Panc1 (cell line): ENCODE measurements at regions not wholly inside any gene's neighbourhood (a gene's known extent, or its start where the extent isn't known, plus 50 kb on each side); places are given as distances from the start of the nearest gene placed in this dataset.

ENCODE experiments used
- CTCF ChIP-seq: fragments of 450-650 bp; IDR thresholded peaks from 2 replicates; pipeline ENCODE4 v1.5.1; 2017; ENCODE audit warnings: mild to moderate bottlenecking
- POLR2AphosphoS5 ChIP-seq: IDR thresholded peaks from 2 replicates; pipeline ENCODE4 v1.6.1; 2012; ENCODE audit warnings: mild to moderate bottlenecking, low read depth, low read length, moderate library complexity
- SIN3A ChIP-seq: IDR thresholded peaks from 2 replicates; pipeline ENCODE4 v1.6.1; 2012; ENCODE audit warnings: low read depth, mild to moderate bottlenecking, low read length, moderate library complexity, borderline replicate concordance; ENCODE audit not compliant: insufficient read depth
- TF ChIP-seq, protein P1 (sequence below), 2 experiments: IDR thresholded peaks; 2 replicates each; pipeline ENCODE4 v1.6.1; 2011 to 2012; ENCODE audit warnings: low read depth in 2 of 2, control low read depth in 1 of 2, low read length in 1 of 2, mild to moderate bottlenecking in 1 of 2, moderate library complexity in 1 of 2; ENCODE audit not compliant: insufficient read depth in 1 of 2

GRCh38 chr5:75931175-75931574 lies 152.0 kb upstream of the SV2C start:
- TF ChIP-seq CTCF: no peak
- no peak for TF ChIP-seq SIN3A
- TF ChIP-seq POLR2AphosphoS5: no peak
- TF ChIP-seq, protein P1, sequence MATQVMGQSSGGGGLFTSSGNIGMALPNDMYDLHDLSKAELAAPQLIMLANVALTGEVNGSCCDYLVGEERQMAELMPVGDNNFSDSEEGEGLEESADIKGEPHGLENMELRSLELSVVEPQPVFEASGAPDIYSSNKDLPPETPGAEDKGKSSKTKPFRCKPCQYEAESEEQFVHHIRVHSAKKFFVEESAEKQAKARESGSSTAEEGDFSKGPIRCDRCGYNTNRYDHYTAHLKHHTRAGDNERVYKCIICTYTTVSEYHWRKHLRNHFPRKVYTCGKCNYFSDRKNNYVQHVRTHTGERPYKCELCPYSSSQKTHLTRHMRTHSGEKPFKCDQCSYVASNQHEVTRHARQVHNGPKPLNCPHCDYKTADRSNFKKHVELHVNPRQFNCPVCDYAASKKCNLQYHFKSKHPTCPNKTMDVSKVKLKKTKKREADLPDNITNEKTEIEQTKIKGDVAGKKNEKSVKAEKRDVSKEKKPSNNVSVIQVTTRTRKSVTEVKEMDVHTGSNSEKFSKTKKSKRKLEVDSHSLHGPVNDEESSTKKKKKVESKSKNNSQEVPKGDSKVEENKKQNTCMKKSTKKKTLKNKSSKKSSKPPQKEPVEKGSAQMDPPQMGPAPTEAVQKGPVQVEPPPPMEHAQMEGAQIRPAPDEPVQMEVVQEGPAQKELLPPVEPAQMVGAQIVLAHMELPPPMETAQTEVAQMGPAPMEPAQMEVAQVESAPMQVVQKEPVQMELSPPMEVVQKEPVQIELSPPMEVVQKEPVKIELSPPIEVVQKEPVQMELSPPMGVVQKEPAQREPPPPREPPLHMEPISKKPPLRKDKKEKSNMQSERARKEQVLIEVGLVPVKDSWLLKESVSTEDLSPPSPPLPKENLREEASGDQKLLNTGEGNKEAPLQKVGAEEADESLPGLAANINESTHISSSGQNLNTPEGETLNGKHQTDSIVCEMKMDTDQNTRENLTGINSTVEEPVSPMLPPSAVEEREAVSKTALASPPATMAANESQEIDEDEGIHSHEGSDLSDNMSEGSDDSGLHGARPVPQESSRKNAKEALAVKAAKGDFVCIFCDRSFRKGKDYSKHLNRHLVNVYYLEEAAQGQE (IDR thresholded peaks at IDR 0.05; ENCODE audit: insufficient read depth in 1 of 2, low read depth in 2 of 2, low read length in 1 of 2): no peak
